Renal pelvis (tissue), 1 donor: ENCODE measurements at regions not wholly inside any gene's neighbourhood (a gene's known extent, or its start where the extent isn't known, plus 50 kb on each side); places are given as distances from the start of the nearest gene placed in this dataset.
A peak's percentile ranks its signal among the peaks of the same experiment; 100 is the strongest.

Source experiments
- DNase-seq: peaks from one replicate; pipeline ENCODE4 v3.0.0-alpha.2; 2013

DNA sequence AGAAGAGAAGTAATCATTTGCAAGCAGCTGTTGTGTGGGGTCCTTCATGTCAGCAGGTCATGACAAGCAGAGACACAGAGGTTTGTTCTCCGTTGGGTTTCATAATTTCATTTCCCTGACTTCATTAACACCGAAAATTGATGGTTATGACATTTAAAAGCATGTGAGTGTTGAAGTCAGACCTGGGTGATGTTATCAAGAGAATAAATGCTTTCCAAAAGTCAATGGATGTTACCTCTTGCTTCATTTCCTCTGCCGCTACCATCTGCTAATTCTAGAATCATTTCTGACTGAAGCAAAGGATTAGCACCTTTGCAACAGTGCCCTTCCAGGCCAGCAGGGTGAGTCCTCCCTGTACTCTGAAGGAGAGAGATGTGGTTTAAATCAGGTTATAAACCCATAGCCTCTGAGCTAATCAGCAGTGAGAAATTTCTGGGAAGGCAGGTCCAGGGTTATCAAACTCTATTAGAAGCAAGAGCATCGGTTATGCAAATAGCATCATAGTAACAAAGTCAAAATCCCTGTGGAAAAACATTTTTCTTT is 446.2 kb downstream of the PIK3C3 start:
- DNase-seq: no peak

DNA sequence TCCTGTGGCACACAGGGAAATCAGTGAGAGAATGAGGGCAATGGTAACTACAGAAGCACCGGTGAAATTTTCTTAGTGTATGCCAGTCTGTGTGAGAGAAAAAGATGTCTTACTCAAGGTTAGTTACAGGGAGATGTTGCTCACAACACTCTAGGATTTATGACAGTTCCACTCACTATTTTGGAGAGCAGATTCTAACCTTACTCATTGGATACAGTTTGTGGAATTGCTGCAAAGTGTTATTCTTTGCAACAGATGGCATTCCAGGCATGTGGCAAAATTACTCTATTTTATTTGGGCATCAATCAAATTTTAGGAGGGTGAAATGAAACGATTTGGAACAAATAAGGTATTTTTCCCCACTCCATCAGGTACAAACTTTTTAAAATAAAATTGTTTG is 449.1 kb downstream of the PIK3C3 start:
- DNase-seq: no peak

- DNase-seq: no peak
These were observed 454.0 kb downstream of the PIK3C3 start for GRCh38 chr18:42409005-42409404.

DNA sequence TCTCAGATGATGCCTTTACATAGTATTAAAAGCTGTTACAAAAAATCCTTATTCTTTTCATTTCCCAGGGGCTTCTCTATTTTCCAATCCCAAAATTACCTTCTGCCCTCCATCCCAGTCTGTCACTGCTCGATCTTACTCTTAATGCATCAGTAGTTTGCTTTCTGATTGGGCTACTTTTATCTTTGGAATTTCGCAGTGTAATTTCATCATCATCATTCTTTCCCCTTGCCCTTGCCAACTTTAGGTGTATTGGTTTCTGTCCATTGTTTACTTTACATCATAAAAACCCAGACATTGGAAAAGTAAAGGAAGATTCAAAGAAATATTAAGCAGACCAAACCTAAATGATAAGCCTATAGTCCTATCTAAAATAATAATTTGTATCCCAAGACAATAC is 457.2 kb downstream of the PIK3C3 start:
- no peak for DNase-seq

- DNase-seq: no peak
These were observed 457.9 kb downstream of the PIK3C3 start for GRCh38 chr18:42412896-42413295.

DNA sequence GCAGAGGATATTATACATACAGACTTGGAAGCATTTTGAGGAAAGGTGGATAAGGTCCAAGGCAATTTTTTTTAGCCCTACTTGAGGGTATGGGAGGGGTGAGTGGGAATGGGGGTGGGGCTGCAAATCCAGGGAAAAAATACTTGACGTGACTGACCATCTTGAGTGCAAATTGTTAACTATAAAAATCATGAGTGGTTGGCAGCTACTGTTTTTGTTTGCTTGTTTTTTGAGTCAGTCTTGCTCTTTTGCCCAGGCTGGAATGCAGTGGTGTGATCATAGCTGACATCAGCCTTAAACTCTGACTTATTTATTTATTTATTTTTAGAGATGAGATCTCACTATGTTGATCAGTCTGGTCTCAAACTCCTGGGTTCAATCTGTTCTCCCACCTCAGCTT is 458.8 kb downstream of the PIK3C3 start:
- DNase-seq: no peak

GRCh38 chr18:42414756-42415454 is 459.9 kb downstream of the PIK3C3 start:
- DNase-seq: no peak

DNA sequence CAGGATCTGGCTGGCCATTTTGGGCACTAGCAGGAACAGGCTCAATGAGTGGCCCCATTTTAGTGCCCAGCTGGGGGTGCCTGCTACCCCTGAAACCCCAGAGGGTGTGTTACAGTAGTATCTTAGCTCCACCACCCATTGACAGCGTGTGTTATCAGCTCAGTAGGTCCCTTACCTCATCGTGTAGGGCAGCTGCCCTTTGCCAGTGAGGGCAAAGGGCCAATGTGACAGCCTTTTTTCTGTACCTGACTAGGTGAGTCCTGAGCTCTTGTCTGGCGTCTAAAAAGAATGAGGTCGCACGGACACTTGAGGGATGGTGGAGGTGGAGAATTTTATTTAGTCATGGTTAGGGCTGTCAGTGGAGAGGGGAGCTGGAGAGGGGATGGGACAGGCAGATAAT is 462.2 kb downstream of the PIK3C3 start:
- DNase-seq: no peak

DNA sequence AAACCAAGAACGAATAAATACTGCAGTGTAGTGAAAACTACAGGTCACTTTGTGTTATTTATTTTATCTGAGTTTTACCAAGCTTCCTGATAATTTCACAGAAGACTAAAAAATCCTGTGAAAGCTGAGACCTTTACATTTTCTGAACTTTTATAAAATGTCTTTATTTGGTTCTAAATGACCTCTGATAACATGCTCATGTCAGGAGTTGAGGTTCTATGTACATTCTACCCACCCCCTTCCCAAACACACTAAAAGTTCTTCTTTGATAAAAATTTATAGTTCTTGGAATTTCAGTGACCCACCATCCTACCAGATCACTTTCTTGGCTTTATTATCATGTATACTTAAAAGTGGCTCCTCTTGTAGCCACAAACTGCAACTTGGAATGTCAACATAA is 463.1 kb downstream of the PIK3C3 start:
- DNase-seq: peak; percentile 42

DNA sequence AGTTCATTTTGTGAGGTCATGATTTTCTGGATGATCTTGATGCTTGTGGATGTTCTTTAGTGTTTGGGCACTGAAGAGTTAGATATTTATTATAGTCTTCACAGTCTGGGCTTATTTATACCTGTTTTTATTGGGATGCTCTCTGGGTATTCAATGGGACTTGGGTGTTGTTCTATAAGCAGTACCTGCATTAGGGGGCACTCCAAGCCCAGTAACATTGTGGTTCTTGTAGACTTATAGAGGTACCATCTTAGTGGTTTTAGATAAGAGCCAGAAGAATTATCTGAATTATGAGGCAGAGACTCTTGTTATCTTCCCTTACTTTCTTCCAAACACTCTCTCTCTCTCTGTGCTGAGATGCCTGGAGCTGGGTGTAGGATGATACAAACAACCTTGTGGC is 470.0 kb downstream of the PIK3C3 start:
- DNase-seq: no peak

GRCh38 chr18:42426496-42427015 is 471.5 kb downstream of the PIK3C3 start:
- DNase-seq: no peak

DNA sequence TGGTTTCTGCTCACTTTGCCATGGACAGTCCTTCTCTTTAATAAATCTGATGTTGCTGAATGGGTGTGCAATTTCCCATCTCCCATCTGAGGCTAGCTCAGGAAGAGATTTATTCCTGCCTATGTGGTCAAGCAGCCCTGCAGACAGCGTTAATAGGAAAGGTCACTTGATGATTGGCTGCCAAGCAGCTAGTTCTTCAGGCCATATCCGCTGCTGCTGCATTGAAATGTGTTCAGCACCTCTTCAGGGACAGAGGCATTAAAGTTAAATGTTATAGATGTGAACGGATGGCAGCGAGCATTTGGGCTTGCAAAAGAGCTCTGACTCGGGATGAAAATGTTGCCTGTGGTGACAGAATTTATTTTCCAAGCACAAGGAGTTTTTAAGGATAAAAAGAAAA is 474.2 kb downstream of the PIK3C3 start:
- no peak for DNase-seq

DNA sequence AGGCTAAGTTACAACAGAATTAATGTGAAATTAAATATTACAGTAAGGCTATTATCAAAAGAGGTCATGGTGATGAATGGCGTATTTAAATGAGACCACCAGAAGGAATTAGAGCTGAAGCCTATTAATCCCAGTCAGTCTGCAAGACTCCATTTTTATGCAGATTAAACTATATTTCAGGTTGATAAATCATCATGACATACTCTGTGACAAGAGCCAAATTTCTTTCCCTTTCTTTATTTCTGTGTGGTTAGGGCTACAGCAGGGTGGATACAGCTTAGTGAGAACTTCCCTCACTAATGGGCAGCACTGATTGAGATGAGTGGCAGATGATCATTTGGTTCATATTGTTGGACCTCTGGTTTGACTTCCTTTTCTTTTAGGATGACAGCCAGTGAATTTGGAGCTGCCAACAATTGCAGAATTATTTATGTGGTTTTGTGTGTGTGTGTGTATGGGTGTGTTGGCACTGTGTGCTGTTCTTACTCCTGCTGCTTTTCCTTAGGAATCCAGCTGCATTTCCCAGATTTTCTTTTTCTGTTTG is 481.3 kb downstream of the PIK3C3 start:
- no peak for DNase-seq

DNA sequence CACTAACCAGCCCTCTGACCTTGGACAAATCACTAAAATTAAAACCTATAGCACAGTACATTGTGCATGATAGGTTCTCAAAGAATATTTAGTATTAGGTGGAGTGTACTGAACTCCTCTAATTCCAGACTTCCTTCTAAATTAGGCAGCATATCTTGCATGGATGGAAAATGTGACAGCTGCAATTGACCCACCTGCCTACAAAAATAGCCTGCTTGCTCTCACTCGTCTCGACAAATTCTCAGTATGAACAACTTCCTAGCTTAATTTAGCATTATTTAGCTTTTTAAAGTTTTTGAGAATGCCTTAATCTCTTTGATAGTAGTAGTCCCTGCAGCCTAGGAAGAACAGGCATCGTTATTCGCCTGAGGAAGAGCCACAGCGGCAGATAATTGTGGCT is 482.0 kb downstream of the PIK3C3 start:
- no peak for DNase-seq

- DNase-seq: no peak
These were observed 482.6 kb downstream of the PIK3C3 start for GRCh38 chr18:42437646-42438045.

DNA sequence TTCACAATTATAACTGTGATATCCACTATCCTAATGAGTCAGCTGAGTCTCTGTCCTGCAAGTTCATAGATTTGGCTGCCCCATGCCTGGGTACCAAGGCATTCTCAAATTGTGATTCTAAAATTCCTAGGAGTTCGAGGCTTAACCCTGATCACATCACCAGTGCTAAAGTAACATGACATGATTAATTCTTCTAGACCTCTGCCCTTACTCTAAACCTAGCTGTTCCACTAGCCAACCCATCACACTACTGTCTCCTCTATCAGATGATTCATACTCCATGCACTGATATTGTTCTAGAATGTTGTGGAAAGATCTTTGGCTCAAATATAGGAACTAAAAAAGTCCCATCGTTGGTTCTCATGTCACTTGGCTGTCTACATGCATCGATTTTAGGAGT is 487.6 kb downstream of the PIK3C3 start:
- no peak for DNase-seq

GRCh38 chr18:42444349-42444748 is 489.3 kb downstream of the PIK3C3 start:
- DNase-seq: no peak

GRCh38 chr18:42445359-42445758 is 490.3 kb downstream of the PIK3C3 start:
- no peak for DNase-seq

- peak; percentile 5 for DNase-seq
These were observed 491.2 kb downstream of the PIK3C3 start for GRCh38 chr18:42446195-42446594.

- no peak for DNase-seq
These were observed 492.7 kb downstream of the PIK3C3 start for GRCh38 chr18:42447688-42448087.

DNA sequence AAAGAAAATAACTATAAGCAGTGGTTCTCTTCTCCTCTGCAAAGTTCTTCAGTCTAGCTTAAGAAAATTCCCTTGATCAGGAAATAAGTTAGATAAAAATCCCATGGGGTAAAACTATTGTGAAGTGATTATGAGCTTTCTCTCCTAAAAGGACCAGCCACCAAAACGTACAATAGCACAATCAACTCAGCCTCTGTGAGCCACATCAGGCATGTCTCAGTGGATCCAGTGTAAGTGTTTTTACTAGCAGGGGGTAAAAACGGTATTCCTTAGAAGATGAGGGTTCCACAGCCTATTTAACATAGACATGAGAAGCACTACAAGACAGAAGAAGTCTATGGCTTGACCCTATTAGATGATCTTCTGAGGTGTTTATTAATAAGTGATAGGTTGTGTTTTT is 503.2 kb downstream of the PIK3C3 start:
- DNase-seq: no peak

GRCh38 chr18:42459873-42460272 is 504.8 kb downstream of the PIK3C3 start:
- DNase-seq: no peak

DNA sequence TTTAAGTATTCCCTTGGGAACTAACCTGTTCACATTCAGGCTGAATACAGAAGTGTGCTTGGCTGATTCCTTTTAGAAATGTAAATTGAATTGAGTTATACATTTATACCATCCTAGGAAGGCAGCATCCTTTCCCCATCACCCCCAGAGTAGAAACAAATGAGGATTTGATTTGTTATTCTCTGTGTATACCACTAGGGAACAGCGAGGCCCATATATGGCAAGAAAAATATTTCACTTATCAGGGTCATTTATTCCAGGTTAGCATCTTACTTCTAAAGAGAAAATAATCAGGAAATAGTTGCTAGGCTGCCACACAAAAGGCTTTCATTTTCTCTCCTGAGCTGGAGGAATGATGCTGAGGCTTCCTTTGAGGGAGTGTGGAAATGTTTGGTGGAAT is 516.9 kb downstream of the PIK3C3 start:
- no peak for DNase-seq

DNA sequence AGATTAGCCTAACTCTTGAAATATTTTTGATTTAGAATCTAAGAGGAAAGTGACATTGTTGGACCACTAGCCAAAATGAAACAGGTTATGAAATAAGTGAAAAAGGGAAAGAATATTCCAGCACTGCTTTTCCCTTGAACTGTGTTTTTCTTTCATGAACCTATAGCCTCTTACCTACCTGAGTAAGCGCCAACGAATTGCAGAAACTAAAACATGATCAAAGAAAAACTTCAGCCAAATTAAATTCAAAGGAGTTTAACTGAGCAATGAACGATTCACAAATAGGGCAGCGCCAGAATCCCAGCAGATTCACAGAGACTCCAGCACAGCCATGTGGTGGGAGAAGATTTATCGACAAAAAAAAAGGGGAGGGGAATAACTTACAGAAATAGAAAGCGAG is 518.6 kb downstream of the PIK3C3 start:
- no peak for DNase-seq
